ENCODE measurements at regions not wholly inside any gene's neighbourhood (a gene's known extent, or its start where the extent isn't known, plus 50 kb on each side); places are given as distances from the start of the nearest gene placed in this dataset.

GRCh38 chr2:64283641-64284361 is 139.6 kb upstream of the PELI1 start:
- DNase-seq (ENCODE audit: low spot score) = no peak

- no peak for DNase-seq (ENCODE audit: low spot score)
Observed at GRCh38 chr2:64284751-64285150, 140.5 kb upstream of the PELI1 start.

- no peak for DNase-seq (ENCODE audit: low spot score)
Observed at GRCh38 chr2:64287202-64287740, 143.1 kb upstream of the PELI1 start.

- DNase-seq (ENCODE audit: low spot score) = no peak
Observed at GRCh38 chr2:64288321-64289193, 144.3 kb upstream of the PELI1 start.

- DNase-seq (ENCODE audit: low spot score) = no peak
Observed at GRCh38 chr2:64289251-64289650, 145.0 kb upstream of the PELI1 start.

GRCh38 chr2:64289737-64290136 is 145.5 kb upstream of the PELI1 start:
- DNase-seq (ENCODE audit: low spot score) = no peak

- DNase-seq (ENCODE audit: low spot score) = no peak
Observed at GRCh38 chr2:64291181-64291580, 147.0 kb upstream of the PELI1 start.

- DNase-seq (ENCODE audit: low spot score) = no peak
Observed at GRCh38 chr2:64295326-64296139, 151.3 kb upstream of the PELI1 start.

- no peak for DNase-seq (ENCODE audit: low spot score)
Observed at GRCh38 chr2:64296140-64296480, 151.9 kb upstream of the PELI1 start.

- DNase-seq (ENCODE audit: low spot score) = no peak
Observed at GRCh38 chr2:64296695-64297346, 152.6 kb upstream of the PELI1 start.

- DNase-seq (ENCODE audit: low spot score) = no peak
Observed at GRCh38 chr2:64298161-64298560, 153.9 kb upstream of the PELI1 start.

- no peak for DNase-seq (ENCODE audit: low spot score)
Observed at GRCh38 chr2:64300066-64300465, 153.9 kb upstream of the LGALSL start.

GRCh38 chr2:64303250-64303649 is 150.7 kb upstream of the LGALSL start:
- DNase-seq (ENCODE audit: low spot score) = no peak

GRCh38 chr2:64307421-64307820 is 146.5 kb upstream of the LGALSL start:
- no peak for DNase-seq (ENCODE audit: low spot score)

- no peak for DNase-seq (ENCODE audit: low spot score)
Observed at GRCh38 chr2:64311191-64311910, 142.6 kb upstream of the LGALSL start.

- DNase-seq (ENCODE audit: low spot score) = peak; percentile 84
Observed at GRCh38 chr2:64311948-64312621, 141.9 kb upstream of the LGALSL start.

GRCh38 chr2:64312622-64313397 is 141.2 kb upstream of the LGALSL start:
- DNase-seq (ENCODE audit: low spot score) = no peak

GRCh38 chr2:64313398-64313723 is 140.6 kb upstream of the LGALSL start:
- DNase-seq (ENCODE audit: low spot score) = no peak

- DNase-seq (ENCODE audit: low spot score) = no peak
Observed at GRCh38 chr2:64315291-64315960, 138.5 kb upstream of the LGALSL start.
